ENCODE measurements at regions not wholly inside any gene's neighbourhood (a gene's known extent, or its start where the extent isn't known, plus 50 kb on each side); places are given as distances from the start of the nearest gene placed in this dataset.

DNA sequence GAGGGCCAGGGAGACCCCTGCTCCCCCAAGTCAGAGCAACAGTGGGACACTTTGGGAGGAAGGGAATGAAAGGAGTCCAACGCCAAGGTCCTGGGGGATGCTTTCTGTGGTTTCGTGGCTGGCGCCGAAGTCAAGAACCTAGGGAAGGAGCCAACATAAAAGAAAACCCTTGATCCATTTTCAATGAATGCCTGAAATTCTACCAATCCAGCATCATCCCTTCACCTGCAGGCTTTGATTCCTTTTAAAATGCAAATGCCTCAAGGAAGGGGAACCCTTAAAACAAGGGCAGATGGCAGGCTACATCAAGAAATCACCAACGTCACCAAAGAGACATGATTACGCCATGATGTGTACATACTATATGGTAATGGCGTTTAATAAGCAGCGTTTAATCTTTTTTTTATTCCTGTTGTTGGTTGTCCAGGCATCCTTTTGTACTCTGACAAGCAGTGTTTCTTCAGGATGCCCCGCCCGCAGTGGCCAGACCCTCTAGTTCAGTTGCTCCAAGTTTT lies 123.3 kb upstream of the SLC1A4 start:
- no peak for DNase-seq
- Histone ChIP-seq H3K9me3 (no peaks in the 10 kb centered on the region), H3K36me3 (no peaks in the 10 kb centered on the region), H3K27ac (no peak overlapping the region), H3K4me3 (peak overlapping the region in 2 of 4 donors; percentile 72 to 76), H3K27me3 (no peaks in the 10 kb centered on the region), H3K4me1 (peaks cover 0 to 13% (median 7%) of the 10 kb centered on the region in 4 donors)
- TF ChIP-seq, protein P1, sequence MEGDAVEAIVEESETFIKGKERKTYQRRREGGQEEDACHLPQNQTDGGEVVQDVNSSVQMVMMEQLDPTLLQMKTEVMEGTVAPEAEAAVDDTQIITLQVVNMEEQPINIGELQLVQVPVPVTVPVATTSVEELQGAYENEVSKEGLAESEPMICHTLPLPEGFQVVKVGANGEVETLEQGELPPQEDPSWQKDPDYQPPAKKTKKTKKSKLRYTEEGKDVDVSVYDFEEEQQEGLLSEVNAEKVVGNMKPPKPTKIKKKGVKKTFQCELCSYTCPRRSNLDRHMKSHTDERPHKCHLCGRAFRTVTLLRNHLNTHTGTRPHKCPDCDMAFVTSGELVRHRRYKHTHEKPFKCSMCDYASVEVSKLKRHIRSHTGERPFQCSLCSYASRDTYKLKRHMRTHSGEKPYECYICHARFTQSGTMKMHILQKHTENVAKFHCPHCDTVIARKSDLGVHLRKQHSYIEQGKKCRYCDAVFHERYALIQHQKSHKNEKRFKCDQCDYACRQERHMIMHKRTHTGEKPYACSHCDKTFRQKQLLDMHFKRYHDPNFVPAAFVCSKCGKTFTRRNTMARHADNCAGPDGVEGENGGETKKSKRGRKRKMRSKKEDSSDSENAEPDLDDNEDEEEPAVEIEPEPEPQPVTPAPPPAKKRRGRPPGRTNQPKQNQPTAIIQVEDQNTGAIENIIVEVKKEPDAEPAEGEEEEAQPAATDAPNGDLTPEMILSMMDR (IDR thresholded peaks at IDR 0.05) = no peak
- TF ChIP-seq POLR2A (IDR thresholded peaks at IDR 0.05) = no peak

DNA sequence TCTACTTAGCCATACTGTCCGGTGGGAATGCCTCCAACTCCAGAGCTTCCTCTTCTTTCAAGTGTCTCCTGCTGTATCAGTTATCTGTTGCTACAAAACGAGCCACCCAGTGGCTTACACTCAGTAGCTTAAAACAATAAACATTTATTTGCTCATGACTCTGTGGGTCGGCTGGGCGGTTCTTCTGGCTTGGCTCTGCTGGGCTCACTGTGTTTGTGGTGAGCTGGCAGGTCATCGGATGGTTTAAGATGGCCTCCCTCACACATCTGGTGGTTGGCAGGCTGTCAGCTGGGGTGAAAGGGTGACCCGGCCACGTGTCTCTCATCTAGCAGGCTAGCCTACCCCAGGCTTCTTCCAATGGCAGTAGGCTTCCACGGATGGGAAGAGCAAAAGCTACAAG lies 122.4 kb upstream of the SLC1A4 start:
- H3K27ac ChIP-seq = no peak overlapping the region
- no peaks in the 10 kb centered on the region for H3K36me3 ChIP-seq
- H3K9me3 ChIP-seq = no peaks in the 10 kb centered on the region
- H3K27me3 ChIP-seq = no peaks in the 10 kb centered on the region
- no peak overlapping the region for H3K4me3 ChIP-seq
- H3K4me1 ChIP-seq = peaks cover 0 to 13% (median 7%) of the 10 kb centered on the region in 4 donors
- TF ChIP-seq, protein P1 (IDR thresholded peaks at IDR 0.05) = no peak
- peak in 1 of 3 donors; percentile 66 for DNase-seq

GRCh38 chr2:64867253-64867996 lies 121.8 kb upstream of the SLC1A4 start:
- Histone ChIP-seq H3K27me3 (no peaks in the 10 kb centered on the region), H3K36me3 (no peaks in the 10 kb centered on the region), H3K9me3 (no peaks in the 10 kb centered on the region), H3K4me1 (peaks cover 0 to 13% (median 7%) of the 10 kb centered on the region in 4 donors), H3K27ac (no peak overlapping the region), H3K4me3 (no peak overlapping the region)
- no peak for TF ChIP-seq POLR2A (IDR thresholded peaks at IDR 0.05)
- TF ChIP-seq, protein P1 (IDR thresholded peaks at IDR 0.05) = no peak
- no peak for DNase-seq

DNA sequence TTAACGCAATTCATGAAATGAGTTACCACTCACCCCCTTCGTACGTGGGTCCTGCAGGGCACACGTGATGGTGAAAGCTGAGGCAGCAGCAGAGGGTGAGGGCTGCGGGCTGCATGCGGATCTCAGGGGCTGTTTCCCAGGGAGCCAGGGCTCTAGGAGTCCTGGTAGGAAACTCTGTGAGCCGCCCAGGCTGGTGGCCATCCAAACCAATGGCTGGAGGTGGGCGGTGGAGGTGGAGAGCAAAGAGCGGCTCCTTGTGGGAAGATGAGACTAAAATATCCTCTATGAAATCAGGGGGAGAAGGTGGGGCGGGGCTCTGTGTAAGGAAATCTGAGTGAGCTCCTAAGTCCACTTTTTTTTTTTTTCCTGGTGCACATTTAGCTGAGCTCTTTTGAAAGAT lies 120.1 kb upstream of the SLC1A4 start:
- Histone ChIP-seq H3K36me3 (no peaks in the 10 kb centered on the region), H3K27ac (no peak overlapping the region), H3K4me1 (peaks cover 0 to 16% (median 3%) of the 10 kb centered on the region in 4 donors), H3K4me3 (no peak overlapping the region), H3K27me3 (no peaks in the 10 kb centered on the region), H3K9me3 (no peaks in the 10 kb centered on the region)
- DNase-seq = no peak
- TF ChIP-seq, protein P1 (IDR thresholded peaks at IDR 0.05) = no peak
- TF ChIP-seq POLR2A (IDR thresholded peaks at IDR 0.05) = no peak

DNA sequence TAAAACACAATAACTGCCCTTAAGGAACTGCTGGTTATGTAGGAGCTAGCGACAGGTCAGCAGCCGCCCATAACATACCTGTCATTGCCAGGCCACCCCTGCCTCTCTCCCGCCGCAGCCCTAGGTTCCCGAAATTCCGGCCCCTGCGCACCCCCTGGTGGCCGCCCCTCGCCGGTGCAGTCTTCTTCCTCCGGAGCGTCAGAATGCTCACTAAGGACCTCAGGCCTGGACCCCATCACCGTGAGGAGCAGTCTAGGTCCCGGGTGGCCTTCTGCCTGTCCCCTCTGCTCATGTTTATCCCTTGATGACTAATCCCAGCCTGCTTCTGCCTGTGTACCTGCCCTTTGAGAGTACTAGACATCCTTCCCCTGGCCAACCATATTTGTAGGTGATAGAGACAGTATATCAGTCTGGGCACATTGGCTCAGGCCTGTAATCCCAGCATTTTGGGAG lies 115.7 kb upstream of the SLC1A4 start:
- DNase-seq = peak; percentile 80 to 91 (median 87)
- Histone ChIP-seq H3K36me3 (no peaks in the 10 kb centered on the region), H3K27ac (no peak overlapping the region), H3K4me3 (peak overlapping the region in 2 of 4 donors; percentile 4 to 9), H3K9me3 (no peaks in the 10 kb centered on the region), H3K27me3 (no peaks in the 10 kb centered on the region), H3K4me1 (peaks cover 0 to 3% (median 0%) of the 10 kb centered on the region in 4 donors)
- TF ChIP-seq, protein P1 (IDR thresholded peaks at IDR 0.05) = peak; percentile 86 to 96 (median 92)
- TF ChIP-seq POLR2A (IDR thresholded peaks at IDR 0.05) = no peak
